Keratinocyte (primary cell): ENCODE measurements at regions not wholly inside any gene's neighbourhood (a gene's known extent, or its start where the extent isn't known, plus 50 kb on each side); places are given as distances from the start of the nearest gene placed in this dataset.
"Not testable (repeated sequence)": the region's sequence is repeated elsewhere in the genome, so short reads cannot be mapped to it uniquely, and the experiment has no call there.

Experiments used
- DNase-seq: peaks from one replicate; pipeline ENCODE4 v3.0.0-alpha.2; 2011; ENCODE audit warnings: low read depth, missing footprints, low spot score
- FAIRE-seq: peaks from 2 replicates; lab custom pipeline; 2011; peaks lifted over from hg19 to GRCh38; lab: Jason Lieb, UNC
- H2AFZ ChIP-seq: 2 replicates; pipeline ENCODE4 v1.6.0; 2012; ENCODE audit warnings: low read length, control low read depth, inconsistent platforms; ENCODE audit not compliant: control insufficient read depth
- H3K27ac ChIP-seq: 2 replicates; pipeline ENCODE4 v1.5.1; 2011; ENCODE audit warnings: low read length; ENCODE audit not compliant: control insufficient read depth, insufficient read depth
- H3K27me3 ChIP-seq: 3 replicates; pipeline ENCODE4 v1.6.0; 2011; ENCODE audit warnings: low read length; ENCODE audit not compliant: control insufficient read depth, insufficient read depth; ENCODE audit errors: extremely low read depth
- H3K36me3 ChIP-seq, 2 experiments: 2 replicates in 1 of 2; 3 replicates in 1 of 2; pipeline ENCODE4 v1.5.1; 2011; ENCODE audit warnings: low read length in 2 of 2, mild to moderate bottlenecking in 1 of 2; ENCODE audit not compliant: control insufficient read depth in 2 of 2, insufficient read depth in 2 of 2; ENCODE audit errors: extremely low read depth in 1 of 2
- H3K4me1 ChIP-seq: 3 replicates; pipeline ENCODE4 v1.5.1; 2011; ENCODE audit warnings: low read length; ENCODE audit not compliant: control insufficient read depth, insufficient read depth; ENCODE audit errors: extremely low read depth
- H3K4me2 ChIP-seq: 3 replicates; pipeline ENCODE4 v1.6.0; 2011; ENCODE audit warnings: low read depth, low read length; ENCODE audit not compliant: control insufficient read depth, insufficient read depth; ENCODE audit errors: extremely low read depth
- H3K4me3 ChIP-seq, 3 experiments: fragments of 200-600 bp in 1 of 3; sonication (generic) in 1 of 3; 2 replicates in 2 of 3; 3 replicates in 1 of 3; pipeline ENCODE4 v1.5.1; 2011 to 2016; ENCODE audit warnings: low read length in 3 of 3, mild to moderate bottlenecking in 3 of 3, control low read depth in 2 of 3, inconsistent platforms in 1 of 3, low read depth in 1 of 3, mixed read lengths in 1 of 3, mixed run types in 1 of 3, moderate library complexity in 1 of 3; ENCODE audit not compliant: control insufficient read depth in 2 of 3, insufficient read depth in 2 of 3; ENCODE audit errors: extremely low read depth in 1 of 3
- H3K79me2 ChIP-seq: 2 replicates; pipeline ENCODE4 v1.6.0; 2012; ENCODE audit warnings: low read length; ENCODE audit not compliant: control insufficient read depth, insufficient read depth
- H3K9ac ChIP-seq: 3 replicates; pipeline ENCODE4 v1.6.0; 2011; ENCODE audit warnings: low read length; ENCODE audit not compliant: control insufficient read depth, insufficient read depth; ENCODE audit errors: extremely low read depth
- H3K9me1 ChIP-seq: 3 replicates; pipeline ENCODE4 v1.6.0; 2011; ENCODE audit warnings: low read length; ENCODE audit not compliant: control insufficient read depth, insufficient read depth; ENCODE audit errors: extremely low read depth
- H3K9me3 ChIP-seq: 2 replicates; pipeline ENCODE4 v1.5.1; 2012; ENCODE audit warnings: low read depth, low read length; ENCODE audit not compliant: control insufficient read depth
- H4K20me1 ChIP-seq: 3 replicates; pipeline ENCODE4 v1.6.0; 2011; ENCODE audit warnings: low read length; ENCODE audit not compliant: control insufficient read depth, insufficient read depth; ENCODE audit errors: extremely low read depth
- CTCF ChIP-seq, 3 experiments: IDR thresholded peaks in 1 of 3; conservative IDR thresholded peaks in 1 of 3; optimal IDR thresholded peaks in 1 of 3; 2 replicates in 2 of 3; 3 replicates in 1 of 3; pipeline versions ENCODE3 to v1.5.1; 2011; ENCODE audit warnings: low read length in 3 of 3, mild to moderate bottlenecking in 3 of 3, moderate library complexity in 2 of 3, control low read depth in 1 of 3, inconsistent platforms in 1 of 3; ENCODE audit not compliant: insufficient read depth in 2 of 3; ENCODE audit errors: extremely low read depth in 1 of 3
- EZH2 ChIP-seq: IDR thresholded peaks from one replicate; pipeline ENCODE4 v1.6.1; 2012; ENCODE audit warnings: inconsistent platforms, mild to moderate bottlenecking, low read length, moderate library complexity
- dilution Hi-C: fragments of 300-500 bp; cut with MboI; formaldehyde crosslinking; loops from one replicate; pipeline ENCODE4 v1.7.0; 2020; ENCODE audit warnings: low sequenced_read_pairs; ENCODE audit not compliant: extremely low pct_ligation_motif_present

- no peaks in the 10 kb centered on the region for H3K9me3 ChIP-seq
- FAIRE-seq: no peak
- H3K27me3 ChIP-seq: no peaks in the 10 kb centered on the region
- no peaks in the 10 kb centered on the region for H3K4me1 ChIP-seq
- no peaks in the 10 kb centered on the region for H3K36me3 ChIP-seq
- no peak overlapping the region for H3K4me3 ChIP-seq
- no peaks in the 10 kb centered on the region for H4K20me1 ChIP-seq
- H3K4me2 ChIP-seq: no peak overlapping the region
- no peaks in the 10 kb centered on the region for H3K9me1 ChIP-seq
- TF ChIP-seq CTCF (optimal IDR thresholded peaks at IDR 0.05 in 1 of 3, IDR thresholded peaks at IDR 0.05 in 1 of 3, conservative IDR thresholded peaks at IDR 0.05 in 1 of 3; ENCODE audit: extremely low read depth in 1 of 3, insufficient read depth in 2 of 3, low read length in 3 of 3) (no peak), EZH2 (no peak)
- dilution Hi-C loops: no loop called here
- no peak overlapping the region for H3K27ac ChIP-seq
- no peaks in the 10 kb centered on the region for H3K79me2 ChIP-seq
- no peak overlapping the region for H2AFZ ChIP-seq
- H3K9ac ChIP-seq: no peak overlapping the region
- no peak for DNase-seq
Observed at GRCh38 chr12:114812384-114812783, 128.4 kb upstream of the TBX3 start.

GRCh38 chr12:114809097-114809496 is 125.1 kb upstream of the TBX3 start:
- H3K4me1 ChIP-seq: no peaks in the 10 kb centered on the region
- no peaks in the 10 kb centered on the region for H3K36me3 ChIP-seq
- no peaks in the 10 kb centered on the region for H3K9me1 ChIP-seq
- no peaks in the 10 kb centered on the region for H3K79me2 ChIP-seq
- H3K27me3 ChIP-seq: no peaks in the 10 kb centered on the region
- H4K20me1 ChIP-seq: no peaks in the 10 kb centered on the region
- dilution Hi-C loops: no loop called here
- FAIRE-seq: no peak
- no peak for DNase-seq
- no peak overlapping the region for H3K4me2 ChIP-seq
- no peak overlapping the region for H2AFZ ChIP-seq
- H3K9me3 ChIP-seq: no peaks in the 10 kb centered on the region
- no peak overlapping the region for H3K27ac ChIP-seq
- TF ChIP-seq EZH2: no peak
- no peak for TF ChIP-seq CTCF (optimal IDR thresholded peaks at IDR 0.05 in 1 of 3, IDR thresholded peaks at IDR 0.05 in 1 of 3, conservative IDR thresholded peaks at IDR 0.05 in 1 of 3; ENCODE audit: extremely low read depth in 1 of 3, insufficient read depth in 2 of 3, low read length in 3 of 3)
- H3K9ac ChIP-seq: no peak overlapping the region
- H3K4me3 ChIP-seq: no peak overlapping the region

GRCh38 chr12:114801381-114801780 is 117.4 kb upstream of the TBX3 start:
- H3K9ac ChIP-seq, DNase-seq, H3K9me3 ChIP-seq, H3K4me1 ChIP-seq, dilution Hi-C loops, H4K20me1 ChIP-seq, H3K9me1 ChIP-seq, H2AFZ ChIP-seq, H3K79me2 ChIP-seq, H3K36me3 ChIP-seq, H3K4me2 ChIP-seq, FAIRE-seq, H3K27me3 ChIP-seq, H3K27ac ChIP-seq, H3K4me3 ChIP-seq: not testable (repeated sequence)

- H4K20me1 ChIP-seq, dilution Hi-C loops, H2AFZ ChIP-seq, H3K27ac ChIP-seq, H3K36me3 ChIP-seq, H3K9me1 ChIP-seq, H3K4me3 ChIP-seq, H3K27me3 ChIP-seq, H3K4me2 ChIP-seq, FAIRE-seq, H3K4me1 ChIP-seq, DNase-seq, H3K9me3 ChIP-seq, H3K79me2 ChIP-seq, H3K9ac ChIP-seq: not testable (repeated sequence)
Observed at GRCh38 chr12:114800566-114800965, 116.6 kb upstream of the TBX3 start.
